Kidney (tissue), 13 donors: ENCODE measurements at regions not wholly inside any gene's neighbourhood (a gene's known extent, or its start where the extent isn't known, plus 50 kb on each side); places are given as distances from the start of the nearest gene placed in this dataset.
"Not testable (repeated sequence)": the region's sequence is repeated elsewhere in the genome, so short reads cannot be mapped to it uniquely, and the experiment has no call there.

ENCODE experiments used
- DNase-seq, 5 donors: peaks; one replicate each; pipeline ENCODE4 v3.0.0-alpha.2; 2013 to 2020
- FAIRE-seq: peaks from 2 replicates; lab custom pipeline; 2012; peaks lifted over from hg19 to GRCh38; lab: Jason Lieb, UNC
- H3K27ac ChIP-seq, 2 donors: one replicate each; pipeline ENCODE4 v1.7.0; 2013; ENCODE audit warnings: low read depth in 2 of 2, low read length in 2 of 2, inconsistent platforms in 1 of 2
- H3K27me3 ChIP-seq: one replicate; pipeline ENCODE4 v1.7.1; 2013; ENCODE audit warnings: low read length, inconsistent platforms; ENCODE audit not compliant: control insufficient read depth, insufficient read depth
- H3K36me3 ChIP-seq, 3 donors: one replicate each; pipeline versions ENCODE4 v1.7.0 to v1.7.1; 2013; ENCODE audit warnings: low read length in 3 of 3, control low read depth in 1 of 3, inconsistent platforms in 1 of 3; ENCODE audit not compliant: insufficient read depth in 3 of 3, control insufficient read depth in 2 of 3
- H3K4me1 ChIP-seq, 3 donors: one replicate each; pipeline versions ENCODE4 v1.7.0 to v1.7.1; 2013; ENCODE audit warnings: low read length in 3 of 3, inconsistent platforms in 1 of 3, low read depth in 1 of 3; ENCODE audit not compliant: control insufficient read depth in 2 of 3, insufficient read depth in 2 of 3
- H3K4me3 ChIP-seq, 3 donors: one replicate each; pipeline versions ENCODE4 v1.7.0 to v1.8.1; 2013; ENCODE audit warnings: low read length in 3 of 3, control low read depth in 1 of 3, inconsistent platforms in 1 of 3
- H3K9ac ChIP-seq, 3 donors: one replicate each; pipeline versions ENCODE4 v1.7.0 to v1.7.1; 2013; ENCODE audit warnings: low read length in 3 of 3, control low read depth in 1 of 3, inconsistent platforms in 1 of 3
- H3K9me3 ChIP-seq, 3 donors: one replicate each; pipeline versions ENCODE4 v1.7.0 to v1.7.1; 2013; ENCODE audit warnings: low read length in 3 of 3, control low read depth in 1 of 3, inconsistent platforms in 1 of 3; ENCODE audit not compliant: control insufficient read depth in 2 of 3, insufficient read depth in 1 of 3
- intact Hi-C: fragments of 100-400 bp; cut with DNase I; formaldehyde crosslinking; loops from one replicate; pipeline ENCODE4 v1.11.1; 2022
- TF ChIP-seq, protein P1 (sequence below): IDR thresholded peaks from 3 replicates; pipeline ENCODE4 v1.5.1; 2012; ENCODE audit warnings: mild to moderate bottlenecking, moderate library complexity, borderline replicate concordance; ENCODE audit not compliant: insufficient read depth; ENCODE audit errors: extremely low read depth
- donor health status: control.
- donor health status: control.
- donor health status: control.
- donor health status: control.
- donor health status: control.
- donor health status: DM: yes; HTN: yes; CAD: no.
- donor health status: Normal renal cell carcinoma (clear cell type).

DNA sequence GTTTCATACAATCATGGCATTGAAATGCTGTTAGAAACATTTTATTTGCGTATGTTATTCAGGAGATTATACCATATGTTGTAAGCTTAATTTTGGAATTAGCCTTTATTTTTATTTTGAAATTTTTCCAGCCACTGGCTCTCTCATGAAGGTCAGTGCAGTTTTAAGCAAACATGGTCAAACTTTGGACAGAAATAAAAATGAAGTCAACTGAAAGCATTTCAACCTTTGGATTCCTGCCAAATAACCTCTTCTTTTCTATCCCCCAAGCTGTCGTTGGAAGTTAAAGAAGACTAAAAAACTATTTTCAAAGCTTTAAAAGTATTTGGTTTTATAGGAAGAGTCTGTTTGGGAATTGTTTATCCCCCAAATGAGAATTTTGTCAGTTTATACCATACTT is 846.6 kb downstream of the MCTP2 start:
- no peak overlapping the region for H3K27ac ChIP-seq
- H3K4me3 ChIP-seq = no peak overlapping the region
- no peaks in the 10 kb centered on the region for H3K9me3 ChIP-seq
- H3K4me1 ChIP-seq = no peaks in the 10 kb centered on the region
- H3K27me3 ChIP-seq = no peaks in the 10 kb centered on the region
- no peak overlapping the region for H3K9ac ChIP-seq
- peak in 1 of 5 donors; percentile 33 for DNase-seq
- intact Hi-C loops = no loop called here
- FAIRE-seq = no peak
- no peaks in the 10 kb centered on the region for H3K36me3 ChIP-seq
- TF ChIP-seq, protein P1, sequence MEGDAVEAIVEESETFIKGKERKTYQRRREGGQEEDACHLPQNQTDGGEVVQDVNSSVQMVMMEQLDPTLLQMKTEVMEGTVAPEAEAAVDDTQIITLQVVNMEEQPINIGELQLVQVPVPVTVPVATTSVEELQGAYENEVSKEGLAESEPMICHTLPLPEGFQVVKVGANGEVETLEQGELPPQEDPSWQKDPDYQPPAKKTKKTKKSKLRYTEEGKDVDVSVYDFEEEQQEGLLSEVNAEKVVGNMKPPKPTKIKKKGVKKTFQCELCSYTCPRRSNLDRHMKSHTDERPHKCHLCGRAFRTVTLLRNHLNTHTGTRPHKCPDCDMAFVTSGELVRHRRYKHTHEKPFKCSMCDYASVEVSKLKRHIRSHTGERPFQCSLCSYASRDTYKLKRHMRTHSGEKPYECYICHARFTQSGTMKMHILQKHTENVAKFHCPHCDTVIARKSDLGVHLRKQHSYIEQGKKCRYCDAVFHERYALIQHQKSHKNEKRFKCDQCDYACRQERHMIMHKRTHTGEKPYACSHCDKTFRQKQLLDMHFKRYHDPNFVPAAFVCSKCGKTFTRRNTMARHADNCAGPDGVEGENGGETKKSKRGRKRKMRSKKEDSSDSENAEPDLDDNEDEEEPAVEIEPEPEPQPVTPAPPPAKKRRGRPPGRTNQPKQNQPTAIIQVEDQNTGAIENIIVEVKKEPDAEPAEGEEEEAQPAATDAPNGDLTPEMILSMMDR = no peak

GRCh38 chr15:95080228-95080627 is 848.9 kb downstream of the MCTP2 start:
- H3K27ac ChIP-seq, H3K4me1 ChIP-seq, H3K4me3 ChIP-seq, H3K9ac ChIP-seq, DNase-seq, H3K36me3 ChIP-seq, H3K27me3 ChIP-seq, FAIRE-seq, intact Hi-C loops, H3K9me3 ChIP-seq: not testable (repeated sequence)

DNA sequence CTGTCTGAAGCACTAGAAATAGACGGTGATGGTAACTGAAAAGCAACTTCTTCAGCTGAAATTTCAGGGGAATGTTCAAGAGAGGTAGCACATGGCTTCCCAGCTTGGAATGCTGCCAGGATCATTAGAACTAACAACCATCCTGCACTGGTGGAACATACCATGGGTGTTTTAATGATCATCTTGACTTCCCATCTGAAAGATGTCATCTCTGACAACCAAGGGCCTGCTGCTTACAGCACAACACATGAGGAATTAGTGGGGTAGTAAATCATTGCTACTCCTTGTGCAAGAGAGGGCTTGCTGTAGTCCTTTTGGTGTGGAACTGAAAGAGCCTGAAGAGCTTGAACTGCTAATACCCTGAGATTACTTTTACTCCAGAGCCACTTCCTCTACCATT is 853.7 kb downstream of the MCTP2 start:
- Histone ChIP-seq H3K27me3 (no peaks in the 10 kb centered on the region), H3K9ac (no peak overlapping the region), H3K27ac (no peak overlapping the region), H3K36me3 (no peaks in the 10 kb centered on the region), H3K9me3 (no peaks in the 10 kb centered on the region), H3K4me1 (no peaks in the 10 kb centered on the region), H3K4me3 (no peak overlapping the region)
- DNase-seq (peak in 3 of 5 donors; percentile 14 to 70 (median 52)), FAIRE-seq (no peak)
- TF ChIP-seq, protein P1 = no peak
- intact Hi-C loops = no loop called here

- no peaks in the 10 kb centered on the region for H3K4me1 ChIP-seq
- H3K36me3 ChIP-seq = no peaks in the 10 kb centered on the region
- TF ChIP-seq, protein P1 = no peak
- no peak overlapping the region for H3K9ac ChIP-seq
- DNase-seq (peak in 2 of 5 donors; percentile 53 to 72), FAIRE-seq (no peak)
- no peak overlapping the region for H3K4me3 ChIP-seq
- no peaks in the 10 kb centered on the region for H3K9me3 ChIP-seq
- H3K27me3 ChIP-seq = no peaks in the 10 kb centered on the region
- intact Hi-C loops = no loop called here
- H3K27ac ChIP-seq = no peak overlapping the region
These were observed 855.3 kb downstream of the MCTP2 start for GRCh38 chr15:95086531-95087252.
